ENCODE measurements at regions not wholly inside any gene's neighbourhood (a gene's known extent, or its start where the extent isn't known, plus 50 kb on each side); places are given as distances from the start of the nearest gene placed in this dataset.

GRCh38 chr3:88412346-88412745, 262.6 kb downstream of the C3orf38 start:
- Histone ChIP-seq H3K27me3 (ENCODE audit: insufficient read depth, low read length) (no peaks in the 10 kb centered on the region), H3F3A (ENCODE audit: insufficient read depth, low read length) (no peaks in the 10 kb centered on the region), H3K79me2 (ENCODE audit: insufficient read depth, low read length) (no peaks in the 10 kb centered on the region), H3K4me3 (ENCODE audit: low read depth, low read length, poor library complexity, severe bottlenecking) (no peak overlapping the region), H3K9ac (ENCODE audit: low read length) (no peak overlapping the region), H4K20me1 (ENCODE audit: insufficient read depth, low read length) (no peaks in the 10 kb centered on the region), H3K4me2 (ENCODE audit: low read length) (no peak overlapping the region), H3K36me3 (ENCODE audit: insufficient read depth, low read length) (no peaks in the 10 kb centered on the region), H3K9me3 (ENCODE audit: low read length) (no peaks in the 10 kb centered on the region), H3K27ac (ENCODE audit: low read depth, low read length, poor library complexity, severe bottlenecking) (no peak overlapping the region), H3K4me1 (ENCODE audit: insufficient read depth, low read length, severe bottlenecking) (no peaks in the 10 kb centered on the region), H3K9me2 (ENCODE audit: low read depth, low read length) (no peaks in the 10 kb centered on the region), H2AFZ (ENCODE audit: low read length) (no peak overlapping the region)
- TF ChIP-seq EZH2 (IDR thresholded peaks at IDR 0.05; ENCODE audit: borderline replicate concordance, low read length) (no peak), CTCF (IDR thresholded peaks at IDR 0.05; ENCODE audit: low read length) (no peak)

- no peak overlapping the region for H3K4me3 ChIP-seq (ENCODE audit: low read depth, low read length, poor library complexity, severe bottlenecking)
- no peak overlapping the region for H3K9ac ChIP-seq (ENCODE audit: low read length)
- H3K9me3 ChIP-seq (ENCODE audit: low read length) = no peaks in the 10 kb centered on the region
- no peaks in the 10 kb centered on the region for H3F3A ChIP-seq (ENCODE audit: insufficient read depth, low read length)
- H3K9me2 ChIP-seq (ENCODE audit: low read depth, low read length) = no peaks in the 10 kb centered on the region
- no peak overlapping the region for H3K4me2 ChIP-seq (ENCODE audit: low read length)
- H4K20me1 ChIP-seq (ENCODE audit: insufficient read depth, low read length) = no peaks in the 10 kb centered on the region
- no peaks in the 10 kb centered on the region for H3K36me3 ChIP-seq (ENCODE audit: insufficient read depth, low read length)
- no peaks in the 10 kb centered on the region for H3K4me1 ChIP-seq (ENCODE audit: insufficient read depth, low read length, severe bottlenecking)
- no peaks in the 10 kb centered on the region for H3K79me2 ChIP-seq (ENCODE audit: insufficient read depth, low read length)
- H2AFZ ChIP-seq (ENCODE audit: low read length) = no peak overlapping the region
- no peak for TF ChIP-seq CTCF (IDR thresholded peaks at IDR 0.05; ENCODE audit: low read length)
- no peak for TF ChIP-seq EZH2 (IDR thresholded peaks at IDR 0.05; ENCODE audit: borderline replicate concordance, low read length)
- no peak overlapping the region for H3K27ac ChIP-seq (ENCODE audit: low read depth, low read length, poor library complexity, severe bottlenecking)
- H3K27me3 ChIP-seq (ENCODE audit: insufficient read depth, low read length) = no peaks in the 10 kb centered on the region
Measured at GRCh38 chr3:88416436-88416835, 266.7 kb downstream of the C3orf38 start.

GRCh38 chr3:88418219-88418618, 268.5 kb downstream of the C3orf38 start:
- Histone ChIP-seq H4K20me1 (ENCODE audit: insufficient read depth, low read length) (no peaks in the 10 kb centered on the region), H3K9me3 (ENCODE audit: low read length) (no peaks in the 10 kb centered on the region), H2AFZ (ENCODE audit: low read length) (no peak overlapping the region), H3F3A (ENCODE audit: insufficient read depth, low read length) (no peaks in the 10 kb centered on the region), H3K9ac (ENCODE audit: low read length) (no peak overlapping the region), H3K9me2 (ENCODE audit: low read depth, low read length) (no peaks in the 10 kb centered on the region), H3K4me2 (ENCODE audit: low read length) (no peak overlapping the region), H3K4me3 (ENCODE audit: low read depth, low read length, poor library complexity, severe bottlenecking) (no peak overlapping the region), H3K27ac (ENCODE audit: low read depth, low read length, poor library complexity, severe bottlenecking) (no peak overlapping the region), H3K4me1 (ENCODE audit: insufficient read depth, low read length, severe bottlenecking) (no peaks in the 10 kb centered on the region), H3K36me3 (ENCODE audit: insufficient read depth, low read length) (no peaks in the 10 kb centered on the region), H3K79me2 (ENCODE audit: insufficient read depth, low read length) (no peaks in the 10 kb centered on the region), H3K27me3 (ENCODE audit: insufficient read depth, low read length) (no peaks in the 10 kb centered on the region)
- TF ChIP-seq CTCF (IDR thresholded peaks at IDR 0.05; ENCODE audit: low read length) (no peak), EZH2 (IDR thresholded peaks at IDR 0.05; ENCODE audit: borderline replicate concordance, low read length) (no peak)

Measured in OCI-LY1 (cell line).